ENCODE measurements at regions not wholly inside any gene's neighbourhood (a gene's known extent, or its start where the extent isn't known, plus 50 kb on each side); places are given as distances from the start of the nearest gene placed in this dataset.
A peak's percentile ranks its signal among the peaks of the same experiment; 100 is the strongest.

DNA sequence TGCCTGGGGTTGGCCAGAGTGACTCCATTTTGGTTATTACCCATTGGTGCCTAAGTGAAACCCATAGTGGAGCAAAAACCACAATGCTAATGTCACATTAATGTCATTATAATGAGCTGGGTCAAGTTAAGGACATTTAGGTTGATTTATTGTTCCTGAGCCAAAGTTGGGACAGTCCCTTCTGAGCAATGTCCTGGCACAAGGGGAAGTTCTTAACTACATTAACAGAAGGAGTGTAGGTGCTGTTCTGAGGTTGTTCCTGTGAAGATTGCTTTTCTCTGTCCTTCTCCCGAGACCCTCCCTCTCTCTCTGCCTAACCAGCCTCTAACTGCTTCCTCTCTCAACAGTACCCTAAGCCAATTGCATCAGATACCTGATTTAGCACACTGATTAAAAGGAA, 1956.8 kb upstream of the PCDH10 start:
- no peak for FAIRE-seq
- TF ChIP-seq MTA2 (IDR thresholded peaks at IDR 0.05; ENCODE audit: low read depth) (peak; percentile 38; the same call in 1 of the 2 replicates), CBX3 (IDR thresholded peaks at IDR 0.05; ENCODE audit: borderline replicate concordance, low read depth) (no peak)
- 0% methylated on average over 1 of the region's 1 CpG for WGBS (ENCODE audit: insufficient coverage, insufficient replicate concordance, low lambda C conversion rate, missing lambda C conversion rate)
- no peaks in the 10 kb centered on the region for H3K36me3 ChIP-seq (ENCODE audit: control insufficient read depth in 2 of 2, insufficient read depth in 2 of 2, low read length in 1 of 2)
- H4K20me1 ChIP-seq (ENCODE audit: control insufficient read depth, insufficient read depth), result no peaks in the 10 kb centered on the region
- no peak; the same call in 2 of the 3 replicates for ATAC-seq
- H3K79me2 ChIP-seq (ENCODE audit: control insufficient read depth, insufficient read depth, low read length), result no peaks in the 10 kb centered on the region
- H3K9ac ChIP-seq (ENCODE audit: control insufficient read depth, insufficient read depth, low read length), result no peak overlapping the region
- no peak overlapping the region for H2AFZ ChIP-seq (ENCODE audit: control insufficient read depth, low read depth, low read length)
- H3K27me3 ChIP-seq (replicated peaks in 1 of 2; ENCODE audit: control insufficient read depth in 2 of 2, insufficient read depth in 2 of 2, low read length in 1 of 2), result no peaks in the 10 kb centered on the region
- no TSS peak for BruUV-seq (replicated peaks)
- no peak overlapping the region for H3K4me2 ChIP-seq (ENCODE audit: control insufficient read depth, insufficient read depth)
- CTCF ChIA-PET, result no interaction called here
- no peak overlapping the region for H3K27ac ChIP-seq (ENCODE audit: control insufficient read depth, insufficient read depth)
- intact Hi-C loops (cut with micrococcal nuclease; ENCODE audit: unreplicated experiment), result no loop called here
- H3K9me3 ChIP-seq (replicated peaks; ENCODE audit: control insufficient read depth, insufficient read depth, low read length), result no peaks in the 10 kb centered on the region
- H3K4me1 ChIP-seq (ENCODE audit: control insufficient read depth, insufficient read depth, low read length), result no peaks in the 10 kb centered on the region
- RAD21 ChIA-PET (ENCODE audit: unreplicated experiment), result interaction anchor here (0.8 kb wide), 1 partner anchor 453 kb away, joined by 4 read pairs; no protein-coding TSS in a partner anchor
- no peak overlapping the region for H3K4me3 ChIP-seq
- no peak for DNase-seq (ENCODE audit: low read depth, low spot score)
- in situ Hi-C loops (cut with MboI), result no loop called here
- SMC1A ChIA-PET (ENCODE audit: uncharacterized antibody, unreplicated experiment), result no interaction called here
- POLR2A ChIA-PET, result no interaction called here

DNA sequence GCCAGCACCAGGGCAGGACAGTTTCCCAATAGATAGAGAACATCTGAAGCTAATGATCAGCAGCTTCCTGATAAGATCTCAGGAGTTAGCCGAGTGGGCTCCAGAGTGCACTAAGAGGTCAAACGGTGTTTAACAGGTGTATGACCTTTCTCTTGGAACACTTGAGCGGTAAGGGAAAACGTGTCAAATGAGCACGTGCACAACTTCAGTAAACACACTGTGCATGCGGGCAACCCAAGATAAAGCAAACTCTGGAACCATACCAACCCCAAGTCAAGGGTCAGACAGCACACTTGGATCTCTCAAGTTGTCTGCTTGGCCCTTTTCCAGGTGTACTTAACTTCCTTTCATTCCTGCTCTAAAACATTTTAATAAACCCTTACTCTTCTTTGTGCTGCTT, 1941.5 kb upstream of the PCDH10 start:
- ATAC-seq (no peak), DNase-seq (ENCODE audit: low read depth, low spot score) (no peak), FAIRE-seq (no peak)
- in situ Hi-C loops (cut with MboI) (no loop called here), intact Hi-C loops (cut with micrococcal nuclease; ENCODE audit: unreplicated experiment) (no loop called here)
- Histone ChIP-seq H3K79me2 (ENCODE audit: control insufficient read depth, insufficient read depth, low read length) (no peaks in the 10 kb centered on the region), H3K4me2 (ENCODE audit: control insufficient read depth, insufficient read depth) (no peak overlapping the region), H4K20me1 (ENCODE audit: control insufficient read depth, insufficient read depth) (no peaks in the 10 kb centered on the region), H3K9ac (ENCODE audit: control insufficient read depth, insufficient read depth, low read length) (no peak overlapping the region), H3K4me3 (no peak overlapping the region), H3K9me3 (replicated peaks; ENCODE audit: control insufficient read depth, insufficient read depth, low read length) (no peaks in the 10 kb centered on the region), H3K4me1 (ENCODE audit: control insufficient read depth, insufficient read depth, low read length) (no peaks in the 10 kb centered on the region), H3K36me3 (ENCODE audit: control insufficient read depth in 2 of 2, insufficient read depth in 2 of 2, low read length in 1 of 2) (no peaks in the 10 kb centered on the region), H2AFZ (ENCODE audit: control insufficient read depth, low read depth, low read length) (no peak overlapping the region), H3K27ac (ENCODE audit: control insufficient read depth, insufficient read depth) (no peak overlapping the region), H3K27me3 (replicated peaks in 1 of 2; ENCODE audit: control insufficient read depth in 2 of 2, insufficient read depth in 2 of 2, low read length in 1 of 2) (no peaks in the 10 kb centered on the region)
- BruUV-seq (replicated peaks), result no TSS peak
- WGBS (ENCODE audit: insufficient coverage, insufficient replicate concordance, low lambda C conversion rate, missing lambda C conversion rate), result 15% methylated on average over 6 of the region's 6 CpGs
- CTCF ChIA-PET, result no interaction called here
- SMC1A ChIA-PET (ENCODE audit: uncharacterized antibody, unreplicated experiment), result no interaction called here
- POLR2A ChIA-PET, result no interaction called here
- RAD21 ChIA-PET (ENCODE audit: unreplicated experiment), result no interaction called here
- TF ChIP-seq IKZF1 (conservative IDR thresholded peaks at IDR 0.05) (no peak), TCF7 (IDR thresholded peaks at IDR 0.05; ENCODE audit: borderline replicate concordance) (no peak), ZBED1 (IDR thresholded peaks at IDR 0.05; ENCODE audit: borderline replicate concordance) (no peak), ZSCAN29 (IDR thresholded peaks at IDR 0.05) (no peak), RFX5 (IDR thresholded peaks at IDR 0.05; ENCODE audit: low read depth, low read length) (no peak), BMI1 (IDR thresholded peaks at IDR 0.05; ENCODE audit: borderline replicate concordance) (no peak), BACH1 (IDR thresholded peaks at IDR 0.05; ENCODE audit: borderline replicate concordance) (no peak), MYC (IDR thresholded peaks at IDR 0.05; ENCODE audit: insufficient read depth, insufficient read length, insufficient replicate concordance, low read length, severe bottlenecking) (no peak), CBFB (IDR thresholded peaks at IDR 0.05; ENCODE audit: low read depth) (no peak)
- TF ChIP-seq, protein P1, sequence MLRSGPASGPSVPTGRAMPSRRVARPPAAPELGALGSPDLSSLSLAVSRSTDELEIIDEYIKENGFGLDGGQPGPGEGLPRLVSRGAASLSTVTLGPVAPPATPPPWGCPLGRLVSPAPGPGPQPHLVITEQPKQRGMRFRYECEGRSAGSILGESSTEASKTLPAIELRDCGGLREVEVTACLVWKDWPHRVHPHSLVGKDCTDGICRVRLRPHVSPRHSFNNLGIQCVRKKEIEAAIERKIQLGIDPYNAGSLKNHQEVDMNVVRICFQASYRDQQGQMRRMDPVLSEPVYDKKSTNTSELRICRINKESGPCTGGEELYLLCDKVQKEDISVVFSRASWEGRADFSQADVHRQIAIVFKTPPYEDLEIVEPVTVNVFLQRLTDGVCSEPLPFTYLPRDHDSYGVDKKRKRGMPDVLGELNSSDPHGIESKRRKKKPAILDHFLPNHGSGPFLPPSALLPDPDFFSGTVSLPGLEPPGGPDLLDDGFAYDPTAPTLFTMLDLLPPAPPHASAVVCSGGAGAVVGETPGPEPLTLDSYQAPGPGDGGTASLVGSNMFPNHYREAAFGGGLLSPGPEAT (IDR thresholded peaks at IDR 0.05; ENCODE audit: low read depth), result no peak
- TF ChIP-seq, protein P2, sequence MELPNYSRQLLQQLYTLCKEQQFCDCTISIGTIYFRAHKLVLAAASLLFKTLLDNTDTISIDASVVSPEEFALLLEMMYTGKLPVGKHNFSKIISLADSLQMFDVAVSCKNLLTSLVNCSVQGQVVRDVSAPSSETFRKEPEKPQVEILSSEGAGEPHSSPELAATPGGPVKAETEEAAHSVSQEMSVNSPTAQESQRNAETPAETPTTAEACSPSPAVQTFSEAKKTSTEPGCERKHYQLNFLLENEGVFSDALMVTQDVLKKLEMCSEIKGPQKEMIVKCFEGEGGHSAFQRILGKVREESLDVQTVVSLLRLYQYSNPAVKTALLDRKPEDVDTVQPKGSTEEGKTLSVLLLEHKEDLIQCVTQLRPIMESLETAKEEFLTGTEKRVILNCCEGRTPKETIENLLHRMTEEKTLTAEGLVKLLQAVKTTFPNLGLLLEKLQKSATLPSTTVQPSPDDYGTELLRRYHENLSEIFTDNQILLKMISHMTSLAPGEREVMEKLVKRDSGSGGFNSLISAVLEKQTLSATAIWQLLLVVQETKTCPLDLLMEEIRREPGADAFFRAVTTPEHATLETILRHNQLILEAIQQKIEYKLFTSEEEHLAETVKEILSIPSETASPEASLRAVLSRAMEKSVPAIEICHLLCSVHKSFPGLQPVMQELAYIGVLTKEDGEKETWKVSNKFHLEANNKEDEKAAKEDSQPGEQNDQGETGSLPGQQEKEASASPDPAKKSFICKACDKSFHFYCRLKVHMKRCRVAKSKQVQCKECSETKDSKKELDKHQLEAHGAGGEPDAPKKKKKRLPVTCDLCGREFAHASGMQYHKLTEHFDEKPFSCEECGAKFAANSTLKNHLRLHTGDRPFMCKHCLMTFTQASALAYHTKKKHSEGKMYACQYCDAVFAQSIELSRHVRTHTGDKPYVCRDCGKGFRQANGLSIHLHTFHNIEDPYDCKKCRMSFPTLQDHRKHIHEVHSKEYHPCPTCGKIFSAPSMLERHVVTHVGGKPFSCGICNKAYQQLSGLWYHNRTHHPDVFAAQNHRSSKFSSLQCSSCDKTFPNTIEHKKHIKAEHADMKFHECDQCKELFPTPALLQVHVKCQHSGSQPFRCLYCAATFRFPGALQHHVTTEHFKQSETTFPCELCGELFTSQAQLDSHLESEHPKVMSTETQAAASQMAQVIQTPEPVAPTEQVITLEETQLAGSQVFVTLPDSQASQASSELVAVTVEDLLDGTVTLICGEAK (IDR thresholded peaks at IDR 0.05; ENCODE audit: borderline replicate concordance), result no peak

Measured in GM12878 (cell line).